GM19328 (cell line): ENCODE measurements at regions not wholly inside any gene's neighbourhood (a gene's known extent, or its start where the extent isn't known, plus 50 kb on each side); places are given as distances from the start of the nearest gene placed in this dataset.
"Not testable (repeated sequence)": the region's sequence is repeated elsewhere in the genome, so short reads cannot be mapped to it uniquely, and the experiment has no call there.

Experiments
- ATAC-seq: cut with Tn5 transposase; IDR thresholded peaks from one replicate; pipeline ENCODE4 v1.9.1; 2021; ENCODE audit warnings: mild to moderate bottlenecking, moderate library complexity; ENCODE audit not compliant: unreplicated experiment

DNA sequence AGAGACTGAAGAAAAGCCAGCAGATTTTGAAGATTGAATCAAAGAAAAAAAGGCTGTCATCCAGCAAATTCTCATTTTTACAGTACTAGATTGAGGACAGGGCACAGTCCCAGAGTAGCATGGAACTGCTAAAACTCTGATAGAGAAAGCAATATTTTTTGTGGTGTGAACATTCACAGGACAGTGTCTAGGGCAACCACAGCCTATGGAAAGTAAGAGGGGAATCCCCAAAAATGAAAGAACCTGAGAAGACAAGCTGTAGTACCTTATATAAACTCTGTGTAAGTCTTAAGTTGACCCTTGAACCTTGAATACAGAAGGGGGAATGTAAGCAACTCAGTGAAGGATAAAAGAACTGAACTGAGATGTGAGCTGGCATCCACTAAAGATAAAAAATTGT, 540.3 kb downstream of the HINT1 start:
- no peak for ATAC-seq

DNA sequence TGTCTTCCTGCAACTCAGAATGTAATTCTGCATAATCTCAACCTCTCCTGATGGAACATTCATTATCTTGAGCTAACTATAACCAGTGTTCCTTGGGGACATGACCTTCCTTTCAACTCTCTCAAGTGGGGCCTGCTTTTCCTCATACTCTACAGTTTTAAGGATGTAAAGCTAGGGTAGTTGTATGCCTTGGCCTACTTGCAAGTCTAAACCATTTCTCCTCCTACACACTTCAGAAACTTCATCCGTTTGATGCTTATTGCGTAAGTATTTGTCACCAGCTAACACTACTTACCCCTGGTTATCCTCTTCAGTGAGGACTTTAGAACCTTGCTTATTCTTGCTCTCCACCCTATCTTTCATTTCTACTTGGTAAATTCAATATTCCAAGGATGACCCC, 548.9 kb downstream of the HINT1 start:
- no peak for ATAC-seq

DNA sequence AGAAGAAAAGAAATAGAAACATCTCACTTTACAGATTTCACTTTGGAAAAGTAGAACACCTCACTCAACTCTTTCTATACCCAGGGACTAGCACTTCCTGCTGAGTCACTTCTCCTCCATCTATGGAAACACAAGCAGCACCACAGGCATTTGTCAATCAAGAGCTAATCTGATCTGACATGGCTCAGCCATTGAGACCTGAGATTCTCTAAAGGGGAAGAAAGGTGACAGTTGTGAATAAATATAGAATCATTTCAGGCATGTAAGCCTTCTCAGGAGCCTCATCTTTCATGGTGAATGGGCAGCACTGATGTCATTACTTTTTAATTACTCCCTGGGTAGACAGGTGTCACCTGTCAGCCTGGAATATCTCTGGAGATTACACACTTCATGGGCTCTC, 559.8 kb downstream of the HINT1 start:
- ATAC-seq, result no peak

DNA sequence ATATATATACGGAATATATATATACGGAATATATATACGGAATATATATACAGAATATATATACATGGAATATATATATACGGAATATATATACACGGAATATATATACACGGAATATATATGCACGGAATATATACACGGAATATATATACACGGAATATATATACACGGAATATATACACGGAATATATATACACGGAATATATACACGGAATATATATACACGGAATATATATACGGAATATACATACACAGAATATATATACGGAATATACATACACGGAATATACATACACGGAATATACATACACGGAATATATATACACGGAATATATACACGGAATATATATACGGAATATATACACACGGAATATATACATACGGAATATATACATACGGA, 568.4 kb downstream of the HINT1 start:
- not testable (repeated sequence) for ATAC-seq

DNA sequence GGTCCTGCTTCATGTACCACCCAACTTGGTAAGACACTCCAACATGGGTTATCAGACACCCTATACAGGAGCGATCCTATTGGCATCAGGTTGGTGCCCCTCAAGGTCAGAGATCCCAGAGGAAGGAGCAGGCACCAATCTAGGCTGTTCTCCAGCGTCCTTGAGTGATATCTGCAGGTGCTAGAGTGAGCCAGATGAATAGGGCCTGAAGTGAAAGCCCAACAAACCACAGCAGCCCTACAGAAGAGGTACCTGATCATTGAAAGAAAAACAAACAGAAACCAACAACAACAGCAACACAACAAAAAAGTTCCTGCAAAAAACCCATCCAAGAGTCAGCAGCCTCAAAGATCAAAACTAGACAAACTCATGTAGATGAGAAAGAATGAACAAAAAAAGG, 584.8 kb downstream of the HINT1 start:
- no peak for ATAC-seq

DNA sequence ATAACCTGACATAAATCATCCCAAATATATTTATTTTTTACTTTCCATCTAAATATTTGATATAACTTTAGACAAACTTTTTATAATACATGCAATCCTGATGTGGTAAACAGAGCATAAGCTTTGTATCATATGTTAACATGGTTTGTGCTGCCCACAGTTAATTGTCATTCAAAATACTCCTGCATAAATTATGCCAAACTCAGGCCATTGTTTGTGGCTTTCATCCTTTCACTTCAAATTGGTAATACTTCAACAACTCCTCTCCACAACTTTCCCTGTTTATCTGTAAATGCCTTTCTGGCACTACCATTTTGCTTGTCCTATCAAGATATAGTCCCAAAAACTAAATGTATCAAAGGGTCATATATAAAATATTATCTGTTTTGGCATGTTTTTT, 586.7 kb downstream of the HINT1 start:
- no peak for ATAC-seq

DNA sequence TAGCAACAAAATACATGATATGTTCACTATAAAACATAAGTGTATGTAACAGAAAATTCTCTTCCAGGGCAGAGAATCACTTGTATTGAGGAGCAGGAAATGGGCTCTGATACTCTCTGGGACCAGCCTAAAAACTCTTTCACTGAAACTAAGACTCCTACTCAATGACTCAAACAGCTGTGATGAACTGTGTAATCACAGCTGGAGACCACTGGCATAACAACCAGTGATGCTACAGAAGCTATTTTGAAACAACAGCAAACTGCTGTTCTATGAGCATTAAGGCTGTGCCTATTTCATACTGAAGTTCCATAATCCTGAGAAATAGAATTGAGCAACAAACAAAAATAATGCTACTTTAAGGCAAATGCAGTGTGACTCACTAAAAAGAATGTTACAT, 594.0 kb downstream of the HINT1 start:
- no peak for ATAC-seq

DNA sequence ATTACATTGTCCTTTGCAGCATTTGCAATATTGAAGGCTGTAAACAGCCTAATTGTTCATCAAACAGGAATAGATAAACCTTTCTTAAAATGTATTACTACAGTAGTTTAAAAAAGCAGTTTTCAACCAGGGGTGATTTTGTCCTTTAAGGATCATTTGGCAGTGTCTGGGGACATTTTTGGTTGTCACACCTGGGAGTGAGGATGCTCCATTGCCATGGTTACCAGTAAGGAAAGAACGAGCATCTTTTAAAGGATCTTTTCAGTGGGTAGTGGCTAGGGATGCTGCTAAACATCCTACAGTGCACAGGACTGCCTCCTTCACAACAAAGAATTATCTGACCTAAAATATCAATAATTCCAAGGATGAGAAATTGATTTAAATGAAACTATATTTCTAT, 596.3 kb downstream of the HINT1 start:
- ATAC-seq, result no peak

DNA sequence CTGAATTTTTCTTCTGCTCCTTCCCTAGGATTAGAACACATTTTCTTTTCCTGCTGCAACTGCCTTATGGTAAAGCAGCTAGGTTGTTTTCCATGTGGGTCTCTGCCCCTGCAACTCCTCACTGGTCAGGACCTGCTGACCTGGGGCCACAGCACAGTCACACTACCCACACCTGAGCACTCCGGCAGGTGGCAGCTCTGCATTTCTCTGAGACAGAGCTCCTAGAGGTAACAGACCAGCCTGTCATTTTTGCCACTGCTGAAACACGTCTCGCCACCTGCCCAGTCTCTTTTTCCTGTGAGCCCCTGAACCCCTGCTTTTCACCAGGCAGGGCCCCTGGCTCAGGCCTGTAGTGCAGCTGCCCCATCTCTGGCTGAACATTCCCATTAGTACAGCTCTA, 609.6 kb downstream of the HINT1 start:
- ATAC-seq, result no peak

DNA sequence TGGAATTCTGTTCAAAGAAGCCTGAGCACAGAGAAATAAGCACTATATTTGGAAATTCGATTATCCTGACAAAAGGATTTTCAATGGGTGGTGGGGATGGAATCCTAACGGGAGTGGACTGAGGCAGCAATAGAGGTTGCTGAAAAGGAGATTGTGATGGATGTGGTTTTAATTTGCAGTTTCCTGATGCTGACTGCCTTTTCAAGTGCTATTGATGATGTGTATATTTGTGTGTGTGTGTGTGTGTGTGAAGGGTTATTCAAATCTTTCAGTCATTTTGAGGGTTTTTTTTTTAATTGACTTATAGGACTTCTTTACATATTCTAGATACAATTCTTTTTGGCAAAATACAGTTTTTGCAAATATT, 614.5 kb downstream of the HINT1 start:
- no peak for ATAC-seq

DNA sequence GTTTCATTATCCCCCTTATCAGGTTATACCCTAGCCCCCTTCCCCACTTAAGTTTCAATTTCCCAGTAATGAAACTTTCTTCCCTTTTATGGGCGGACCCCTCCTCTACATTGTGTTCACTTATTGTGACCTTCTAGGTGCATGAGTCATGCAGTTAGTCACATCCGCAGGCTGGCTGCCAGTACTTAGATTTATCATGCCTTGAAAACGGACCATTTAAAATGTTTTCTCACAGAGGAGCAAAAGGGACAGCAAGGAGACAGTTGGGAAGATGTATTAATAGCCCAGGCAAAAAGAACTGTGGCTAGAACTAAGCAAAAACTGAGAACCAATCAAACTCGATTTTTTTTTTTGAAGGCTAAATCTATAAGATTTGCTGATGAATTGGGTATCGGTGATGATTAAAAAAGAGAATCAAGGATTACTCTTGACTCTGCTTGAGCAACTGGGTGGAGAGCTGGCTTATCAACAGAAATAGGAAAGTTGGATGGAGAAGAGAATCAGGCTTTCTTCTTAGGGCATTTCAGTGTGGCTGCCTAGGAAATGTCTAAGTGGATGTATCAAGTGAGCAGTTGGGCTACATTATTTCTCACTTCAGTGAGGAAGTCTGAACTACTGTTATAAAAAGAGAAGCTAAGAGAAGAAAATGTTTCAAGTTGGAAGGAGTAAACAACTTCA, 615.0 kb downstream of the HINT1 start:
- ATAC-seq, result no peak

DNA sequence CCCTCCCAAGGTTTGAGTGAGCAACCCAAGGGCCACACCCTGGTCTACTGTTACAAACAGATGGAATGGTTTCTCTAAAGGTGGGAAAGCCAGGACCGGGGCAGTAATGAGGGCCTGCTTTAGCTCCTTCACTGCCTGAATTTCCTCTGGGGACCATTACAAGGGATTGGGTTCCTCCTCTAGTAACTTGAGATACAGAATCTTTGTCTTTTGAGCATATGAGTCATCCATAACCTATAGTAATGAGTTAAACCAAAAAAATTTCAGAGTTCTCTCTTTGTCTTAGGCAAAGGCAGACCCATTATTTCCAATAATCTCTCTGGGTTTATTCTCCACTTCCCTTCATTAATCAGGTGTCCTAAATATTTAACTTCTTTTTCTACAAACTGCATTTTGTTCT, 618.8 kb downstream of the HINT1 start:
- ATAC-seq, result no peak

DNA sequence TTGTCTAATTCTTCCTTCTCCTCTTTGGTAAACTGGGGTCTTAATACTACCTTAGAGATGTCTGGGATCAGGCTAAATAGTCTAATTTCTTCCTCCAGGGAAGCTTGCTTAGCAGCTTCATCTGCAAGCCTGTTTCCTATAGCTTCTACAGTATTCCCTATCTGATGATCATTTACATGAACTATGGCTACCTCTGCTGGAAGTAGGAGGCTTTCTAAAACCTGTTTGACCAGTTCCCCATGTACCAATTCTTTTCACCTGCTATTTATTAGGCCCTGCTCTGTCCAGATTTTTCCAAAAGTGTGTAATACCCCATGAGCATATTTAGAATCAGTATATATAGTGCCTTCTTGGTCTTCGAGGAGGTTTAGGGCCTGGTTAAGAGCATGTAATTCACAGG, 619.8 kb downstream of the HINT1 start:
- ATAC-seq, result no peak

DNA sequence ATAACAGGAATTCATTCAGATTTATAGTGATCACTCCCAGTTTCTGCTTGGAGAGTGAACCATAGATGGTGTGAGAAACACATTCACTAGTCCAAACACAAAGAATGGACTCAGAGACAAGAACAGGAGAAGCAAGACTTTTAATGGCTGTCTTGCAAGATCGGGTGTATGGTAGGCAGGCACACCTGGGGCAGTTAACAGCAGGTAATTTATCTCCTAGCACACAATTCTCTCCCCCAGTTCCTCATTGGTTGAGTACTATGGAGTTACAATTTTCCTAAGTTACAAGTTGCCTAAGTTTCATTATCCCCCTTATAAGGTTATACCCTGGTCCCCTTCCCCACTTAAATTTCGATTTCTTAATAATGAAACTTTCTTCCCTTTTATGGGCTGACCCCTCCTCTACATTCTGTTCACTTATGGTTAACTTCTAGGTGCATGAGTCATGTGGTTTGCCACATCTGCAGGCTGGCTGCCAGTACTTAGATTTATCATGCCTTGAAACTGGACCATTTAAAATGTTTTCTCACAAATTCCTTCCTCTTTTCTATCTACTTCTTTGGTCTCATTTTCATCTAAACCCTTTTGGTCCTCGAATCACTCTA, 623.3 kb downstream of the HINT1 start:
- no peak for ATAC-seq

DNA sequence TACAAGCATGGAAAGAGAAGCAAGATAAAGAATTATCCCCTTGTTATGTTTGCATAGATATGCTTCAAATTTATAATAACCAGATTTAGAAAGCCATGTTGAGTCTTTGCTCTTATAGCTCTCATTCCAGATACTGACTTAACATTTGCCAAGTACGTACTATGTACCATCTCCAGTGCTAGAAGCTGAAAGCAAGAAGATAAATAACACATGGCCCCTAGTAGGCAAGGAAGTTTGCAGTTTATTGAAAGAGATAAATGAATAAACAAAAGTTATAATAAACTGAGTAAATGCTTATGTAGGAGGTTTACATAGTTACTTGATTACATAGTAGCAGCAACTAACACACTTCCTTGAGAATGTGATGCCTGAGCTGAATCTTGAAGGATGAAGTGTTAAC, 628.4 kb downstream of the HINT1 start:
- no peak for ATAC-seq

DNA sequence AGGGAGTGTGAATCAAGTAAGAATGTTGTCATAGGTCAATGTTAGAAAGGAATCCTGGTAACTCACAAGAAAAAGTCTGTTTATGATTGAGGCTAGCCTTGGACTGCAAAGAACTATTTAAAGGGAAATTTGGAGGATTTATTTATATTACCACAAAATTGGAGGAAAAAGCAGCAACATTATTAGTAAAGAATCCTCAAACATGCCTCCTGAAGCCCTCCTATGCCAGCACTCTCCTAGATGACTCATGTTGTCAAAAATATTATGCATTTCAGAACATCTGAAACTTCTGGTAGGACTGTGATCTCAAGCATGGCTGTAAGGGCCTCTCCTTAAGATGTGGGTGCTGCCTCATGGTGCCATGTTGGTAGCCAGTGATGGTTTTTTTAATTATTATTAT, 628.5 kb downstream of the CHSY3 start:
- ATAC-seq, result no peak

DNA sequence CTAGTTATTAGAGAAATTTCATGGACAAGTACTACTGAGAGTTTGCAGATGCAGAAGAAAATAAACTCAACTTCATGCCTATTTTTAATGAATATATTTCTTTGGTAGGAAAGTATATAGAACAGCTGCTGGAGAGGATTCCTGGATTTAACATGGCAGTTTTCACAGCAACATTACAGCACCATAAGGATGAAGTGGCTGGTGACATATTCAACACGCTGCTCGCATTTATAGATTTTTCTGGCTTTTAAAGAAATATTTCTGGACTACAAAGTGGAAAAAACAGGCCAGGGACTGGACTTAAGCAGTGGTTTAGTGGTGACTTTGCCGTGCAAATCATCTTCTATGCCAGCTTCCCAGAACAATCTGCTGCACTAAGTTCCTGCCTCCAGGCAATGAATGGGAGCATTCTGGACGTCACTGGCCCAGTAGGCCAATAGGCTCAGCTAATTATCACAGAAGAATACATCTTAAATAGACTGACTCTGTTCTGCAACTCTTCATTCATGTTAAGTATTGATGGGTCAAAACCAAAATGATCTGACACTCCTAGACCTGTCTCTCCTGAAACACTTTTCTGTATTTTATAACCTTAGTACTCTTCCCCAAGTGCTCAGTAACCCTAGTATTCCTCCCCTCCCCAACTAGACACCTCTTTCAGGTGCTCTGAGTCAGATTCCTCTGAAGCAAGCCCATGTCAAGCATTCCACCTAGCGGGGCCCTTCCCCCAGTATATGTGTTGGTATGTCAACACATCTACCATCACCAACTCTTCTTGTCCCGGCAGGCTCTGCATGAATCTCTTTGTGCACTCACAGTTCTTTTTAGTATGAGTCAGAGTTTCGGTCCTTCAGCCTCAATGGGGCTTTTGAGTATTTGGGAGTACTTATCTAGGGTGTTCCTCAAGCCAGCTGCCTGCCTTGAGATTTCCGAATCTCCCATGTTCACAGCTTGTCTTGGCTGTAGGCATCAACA, 625.5 kb downstream of the CHSY3 start:
- no peak for ATAC-seq

DNA sequence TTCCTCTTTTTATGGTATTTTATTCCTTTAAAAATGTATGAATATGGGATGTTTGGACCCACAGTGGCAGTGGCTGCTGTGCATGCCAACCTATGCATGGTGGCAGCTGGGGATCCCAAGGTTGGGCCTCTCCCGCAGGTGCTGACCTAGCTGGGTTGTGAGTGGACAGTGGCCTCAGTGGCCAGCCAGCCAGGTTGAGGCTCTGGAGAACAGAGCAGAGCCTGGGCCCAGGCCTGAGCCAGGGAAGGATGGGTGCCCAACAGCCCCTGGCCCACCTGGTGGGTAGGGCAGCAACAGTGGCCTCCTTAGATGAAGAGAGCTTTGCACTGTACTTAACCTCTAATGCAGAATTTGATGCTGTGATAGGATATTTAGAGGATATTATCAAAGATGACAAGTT, 624.8 kb downstream of the CHSY3 start:
- ATAC-seq, result no peak

DNA sequence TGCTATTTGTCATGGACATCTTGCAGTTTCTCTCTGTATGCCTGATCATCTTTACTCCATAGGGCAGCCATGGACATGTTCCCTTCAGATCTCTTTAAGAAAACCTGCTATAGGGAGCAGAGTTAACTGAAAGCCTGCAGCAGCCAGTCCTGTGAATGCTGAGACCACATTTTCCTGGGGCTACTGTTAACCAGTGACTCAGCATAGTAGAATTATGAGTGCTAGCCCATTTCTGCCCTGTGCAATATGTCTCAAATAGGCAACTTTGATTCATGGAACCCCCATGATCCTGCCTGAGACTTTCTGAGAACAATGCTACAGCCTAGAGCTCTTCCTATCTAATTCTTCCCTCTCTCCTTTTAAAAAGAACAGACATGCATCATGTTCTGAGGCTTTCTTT, 624.2 kb downstream of the CHSY3 start:
- no peak for ATAC-seq

DNA sequence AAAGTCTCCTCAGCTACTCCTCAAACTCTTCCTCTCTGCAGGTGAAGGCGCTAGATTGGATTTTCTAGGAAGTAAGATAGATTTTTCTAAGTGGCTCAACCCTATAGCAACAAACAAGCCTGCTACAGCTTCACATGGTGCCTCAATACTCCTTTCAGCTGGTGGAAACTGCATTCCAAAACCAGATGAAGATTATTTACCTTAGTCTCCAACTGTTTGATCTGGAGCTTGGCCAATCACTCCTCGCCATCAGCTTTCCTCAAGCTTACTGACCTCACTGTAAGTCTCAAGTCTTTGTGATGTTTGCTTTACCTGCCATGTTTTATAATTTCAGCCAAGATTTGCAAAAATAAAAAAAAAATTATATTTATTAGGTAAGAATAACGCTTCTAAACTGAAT, 622.4 kb downstream of the CHSY3 start:
- no peak for ATAC-seq

DNA sequence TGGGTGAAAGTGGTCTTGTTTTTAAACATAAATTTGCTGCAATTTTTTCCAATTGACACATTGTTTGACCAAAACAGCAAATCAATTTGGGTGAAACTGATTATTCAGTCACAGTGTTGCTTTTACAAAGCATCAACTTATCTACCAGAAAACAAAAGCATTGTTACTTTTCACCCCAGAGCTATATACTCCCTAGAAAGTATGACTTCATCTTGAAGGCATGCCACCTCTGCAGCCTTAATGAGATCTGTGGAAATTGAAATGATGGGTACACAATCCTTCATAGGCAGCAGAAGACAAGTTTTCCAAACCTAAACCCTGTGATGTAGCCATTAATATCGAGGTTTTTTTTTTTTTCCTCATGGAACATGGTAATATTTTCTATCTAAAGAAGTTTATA, 615.9 kb downstream of the CHSY3 start:
- no peak for ATAC-seq
